GM23338 (cell line): ENCODE measurements at regions not wholly inside any gene's neighbourhood (a gene's known extent, or its start where the extent isn't known, plus 50 kb on each side); places are given as distances from the start of the nearest gene placed in this dataset.

Experiments
- ATAC-seq: fragments of 200-7000 bp; cut with Tn5 transposase; 3 replicates; pipeline ENCODE4 v1.9.1; 2020
- DNase-seq: peaks from one replicate; pipeline ENCODE4 v3.0.0-alpha.2; 2015; ENCODE audit warnings: low spot score
- H2AFZ ChIP-seq: fragments of 200-600 bp; sonication (generic); 2 replicates; pipeline ENCODE4 v1.8.0; 2016; ENCODE audit warnings: antibody characterized with exemption, mild to moderate bottlenecking, moderate library complexity
- H3F3A ChIP-seq: fragments of 200-600 bp; sonication (generic); replicated peaks from 2 replicates; pipeline ENCODE4 v1.8.0; 2017; ENCODE audit warnings: antibody characterized with exemption, mixed run types, low read depth
- H3K27ac ChIP-seq: fragments of 200-600 bp; sonication (generic); 2 replicates; pipeline ENCODE4 v1.6.1; 2016; ENCODE audit warnings: low read depth
- H3K27me3 ChIP-seq: fragments of 200-600 bp; sonication (generic); 2 replicates; pipeline ENCODE4 v1.8.0; 2016; ENCODE audit warnings: mild to moderate bottlenecking, mixed run types, moderate library complexity; ENCODE audit not compliant: insufficient read depth
- H3K36me3 ChIP-seq: fragments of 200-600 bp; sonication (generic); 2 replicates; pipeline ENCODE4 v1.8.0; 2016; ENCODE audit warnings: mild to moderate bottlenecking; ENCODE audit not compliant: insufficient read depth
- H3K4me1 ChIP-seq: fragments of 200-600 bp; sonication (generic); 2 replicates; pipeline ENCODE4 v1.8.0; 2016; ENCODE audit warnings: mild to moderate bottlenecking, moderate library complexity; ENCODE audit not compliant: insufficient read depth
- H3K4me2 ChIP-seq: fragments of 200-600 bp; sonication (generic); 2 replicates; pipeline ENCODE4 v1.7.1; 2017; ENCODE audit warnings: mixed run types
- H3K4me3 ChIP-seq: fragments of 200-600 bp; sonication (generic); 2 replicates; pipeline ENCODE4 v1.6.1; 2016; ENCODE audit warnings: mixed run types
- H3K79me2 ChIP-seq: fragments of 200-600 bp; sonication (generic); replicated peaks from 2 replicates; pipeline ENCODE4 v1.8.0; 2017; ENCODE audit warnings: mild to moderate bottlenecking; ENCODE audit not compliant: insufficient read depth
- H3K9me2 ChIP-seq: fragments of 200-600 bp; sonication (generic); 2 replicates; pipeline ENCODE4 v1.8.0; 2017; ENCODE audit not compliant: insufficient read depth
- H4K20me1 ChIP-seq: fragments of 200-600 bp; sonication (generic); replicated peaks from 2 replicates; pipeline ENCODE4 v1.8.0; 2017; ENCODE audit warnings: mild to moderate bottlenecking; ENCODE audit not compliant: insufficient read depth
- H3K27ac Mint-ChIP-seq: 2 replicates; pipeline ENCODE4 v1.8.0; 2020; ENCODE audit warnings: inconsistent platforms, mild to moderate bottlenecking, moderate library complexity, mixed read lengths
- H3K27me3 Mint-ChIP-seq: 3 replicates; pipeline ENCODE4 v1.8.0; 2022; ENCODE audit warnings: low read depth, mild to moderate bottlenecking, moderate library complexity, mixed read lengths, inconsistent platforms; ENCODE audit not compliant: insufficient read depth, poor library complexity
- H3K36me3 Mint-ChIP-seq: 3 replicates; pipeline ENCODE4 v1.8.0; 2021; ENCODE audit warnings: low read depth, mild to moderate bottlenecking, inconsistent platforms, moderate library complexity, mixed read lengths
- H3K4me1 Mint-ChIP-seq: 3 replicates; pipeline ENCODE4 v1.8.0; 2020; ENCODE audit warnings: mild to moderate bottlenecking, inconsistent platforms, mixed read lengths
- H3K4me3 Mint-ChIP-seq: 3 replicates; pipeline ENCODE4 v1.8.0; 2021; ENCODE audit warnings: moderate library complexity, mild to moderate bottlenecking, inconsistent platforms, mixed read lengths
- H3K9me3 Mint-ChIP-seq: 3 replicates; pipeline ENCODE4 v1.8.0; 2020; ENCODE audit warnings: moderate library complexity, mild to moderate bottlenecking, inconsistent platforms, mixed read lengths
- CREB1 ChIP-seq: fragments of 250-450 bp; sonication (Bioruptor Pico); IDR thresholded peaks from 2 replicates; pipeline ENCODE4 v1.5.0; 2020; ENCODE audit warnings: low read depth, mild to moderate bottlenecking, moderate library complexity
- CTCF ChIP-seq, 2 experiments: fragments of 200-600 bp in 1 of 2; sonication (generic) in 1 of 2; conservative IDR thresholded peaks; 2 replicates each; pipeline versions ENCODE4 v1.5.1 to v1.6.1; 2016 to 2017; ENCODE audit warnings: antibody characterized with exemption in 2 of 2, low read depth in 2 of 2, mild to moderate bottlenecking in 2 of 2, moderate library complexity in 1 of 2
- ETS1 ChIP-seq: IDR thresholded peaks from 2 replicates; pipeline ENCODE4 v1.6.1; 2016; ENCODE audit warnings: antibody characterized with exemption
- EZH2 ChIP-seq: fragments of 200-600 bp; sonication (generic); IDR thresholded peaks from one replicate; pipeline ENCODE4 v1.8.0; 2017; ENCODE audit warnings: antibody characterized with exemption, mild to moderate bottlenecking, low read depth; ENCODE audit not compliant: unreplicated experiment
- EZH2phosphoT487 ChIP-seq: fragments of 200-600 bp; sonication (generic); IDR thresholded peaks from one replicate; pipeline ENCODE4 v1.8.1; 2018; ENCODE audit warnings: antibody characterized with exemption; ENCODE audit not compliant: unreplicated experiment
- JUNB ChIP-seq: IDR thresholded peaks from one replicate; pipeline ENCODE4 v1.6.1; 2016; ENCODE audit warnings: antibody characterized with exemption; ENCODE audit not compliant: unreplicated experiment
- NANOG ChIP-seq: IDR thresholded peaks from 2 replicates; pipeline ENCODE4 v1.6.1; 2016; ENCODE audit warnings: antibody characterized with exemption, borderline replicate concordance
- POLR2AphosphoS5 ChIP-seq: IDR thresholded peaks from 2 replicates; pipeline ENCODE4 v1.6.1; 2016; ENCODE audit warnings: antibody characterized with exemption, low read depth
- REST ChIP-seq: IDR thresholded peaks from one replicate; pipeline ENCODE4 v1.6.1; 2018; ENCODE audit warnings: antibody characterized with exemption; ENCODE audit not compliant: unreplicated experiment
- STAT1 ChIP-seq: IDR thresholded peaks from one replicate; pipeline ENCODE4 v1.6.1; 2016; ENCODE audit warnings: antibody characterized with exemption; ENCODE audit not compliant: unreplicated experiment
- ZNF114 ChIP-seq: fragments of 250-450 bp; sonication (Bioruptor Pico); IDR thresholded peaks from 2 replicates; pipeline ENCODE4 v1.5.0; 2020; ENCODE audit warnings: mild to moderate bottlenecking, moderate library complexity
- ZNF331 ChIP-seq: fragments of 250-450 bp; sonication (Bioruptor Pico); IDR thresholded peaks from 2 replicates; pipeline ENCODE4 v1.5.0; 2020; ENCODE audit warnings: low read depth, mild to moderate bottlenecking, moderate library complexity
- ZNF462 ChIP-seq: fragments of 250-450 bp; sonication (Bioruptor Pico); IDR thresholded peaks from 2 replicates; pipeline ENCODE4 v1.5.0; 2020; ENCODE audit warnings: mild to moderate bottlenecking, moderate library complexity

- ATAC-seq (no peak), DNase-seq (no peak)
- no peaks in the 10 kb centered on the region for H3K36me3 Mint-ChIP-seq
- no peak overlapping the region for H3K4me3 Mint-ChIP-seq
- Histone ChIP-seq H3F3A (no peaks in the 10 kb centered on the region), H3K9me2 (no peaks in the 10 kb centered on the region), H3K36me3 (no peaks in the 10 kb centered on the region), H4K20me1 (no peaks in the 10 kb centered on the region), H3K4me3 (no peak overlapping the region), H3K4me2 (no peak overlapping the region), H3K27ac (no peak overlapping the region), H2AFZ (no peak overlapping the region), H3K4me1 (peaks cover 35% of the 10 kb centered on the region), H3K27me3 (no peaks in the 10 kb centered on the region), H3K79me2 (no peaks in the 10 kb centered on the region)
- TF ChIP-seq ZNF462 (CRISPR knock-in tag) = no peak
- TF ChIP-seq ZNF331 (CRISPR knock-in tag) = no peak
- no peak for TF ChIP-seq REST
- TF ChIP-seq NANOG = no peak
- no peak for TF ChIP-seq ETS1
- TF ChIP-seq POLR2AphosphoS5 = no peak
- TF ChIP-seq CREB1 (CRISPR knock-in tag) = no peak
- no peak for TF ChIP-seq EZH2phosphoT487
- no peak for TF ChIP-seq EZH2
- TF ChIP-seq STAT1 = no peak
- no peak for TF ChIP-seq ZNF114 (CRISPR knock-in tag)
- TF ChIP-seq JUNB = no peak
- TF ChIP-seq CTCF (conservative IDR thresholded peaks at IDR 0.05; ENCODE audit: low read depth in 2 of 2) = no peak
- no peaks in the 10 kb centered on the region for H3K9me3 Mint-ChIP-seq
- no peaks in the 10 kb centered on the region for H3K27me3 Mint-ChIP-seq
- H3K4me1 Mint-ChIP-seq = peaks cover 21% of the 10 kb centered on the region; the same call in 2 of the 3 replicates
- H3K27ac Mint-ChIP-seq = no peak overlapping the region
These were observed 119.1 kb downstream of the PCDH10 start for GRCh38 chr4:133268205-133268604.
